HG03571 (cell line): ENCODE measurements at regions not wholly inside any gene's neighbourhood (a gene's known extent, or its start where the extent isn't known, plus 50 kb on each side); places are given as distances from the start of the nearest gene placed in this dataset.
A peak's percentile ranks its signal among the peaks of the same experiment; 100 is the strongest.

Source experiments
- ATAC-seq: cut with Tn5 transposase; IDR thresholded peaks from one replicate; pipeline ENCODE4 v1.9.1; 2021; ENCODE audit not compliant: unreplicated experiment

DNA sequence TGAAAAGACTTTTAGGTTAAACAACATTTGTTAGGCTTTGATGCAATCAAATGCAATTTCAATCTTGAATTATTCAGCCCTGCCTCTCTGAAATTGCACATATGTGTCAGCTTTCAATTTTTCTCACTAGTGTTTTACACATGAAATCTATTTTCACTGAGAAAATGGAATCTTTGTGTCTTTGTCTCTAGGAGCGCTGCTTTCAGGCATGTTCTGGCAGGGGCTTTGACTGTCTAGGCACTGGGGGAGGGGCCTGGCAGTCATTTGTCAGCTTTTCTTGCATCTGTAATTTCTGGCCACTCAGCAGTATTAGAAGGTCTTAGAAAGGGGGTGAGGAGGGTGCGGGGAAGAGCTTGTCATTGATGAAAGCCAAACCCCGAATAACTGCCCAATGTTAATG is 264.4 kb downstream of the PTPRC start:
- no peak for ATAC-seq

DNA sequence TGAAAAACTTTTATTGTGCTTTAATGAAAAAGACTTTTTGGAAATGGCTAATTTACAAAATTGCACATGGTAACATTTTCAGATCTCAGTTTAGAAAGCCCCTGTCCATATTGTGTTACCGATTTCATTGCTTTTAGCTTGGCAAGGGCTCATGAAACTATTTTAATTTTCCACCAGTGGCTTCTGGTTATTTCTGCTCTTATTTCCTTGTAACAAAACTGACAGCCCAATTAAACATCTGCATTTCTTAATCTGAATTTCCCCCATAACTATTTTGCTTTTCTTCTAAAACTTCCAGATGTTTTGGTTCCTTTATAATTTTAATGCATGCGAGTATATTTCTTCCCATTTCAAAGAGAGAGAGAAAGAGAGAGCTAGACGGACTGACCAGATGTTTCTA is 264.8 kb downstream of the PTPRC start:
- no peak for ATAC-seq

DNA sequence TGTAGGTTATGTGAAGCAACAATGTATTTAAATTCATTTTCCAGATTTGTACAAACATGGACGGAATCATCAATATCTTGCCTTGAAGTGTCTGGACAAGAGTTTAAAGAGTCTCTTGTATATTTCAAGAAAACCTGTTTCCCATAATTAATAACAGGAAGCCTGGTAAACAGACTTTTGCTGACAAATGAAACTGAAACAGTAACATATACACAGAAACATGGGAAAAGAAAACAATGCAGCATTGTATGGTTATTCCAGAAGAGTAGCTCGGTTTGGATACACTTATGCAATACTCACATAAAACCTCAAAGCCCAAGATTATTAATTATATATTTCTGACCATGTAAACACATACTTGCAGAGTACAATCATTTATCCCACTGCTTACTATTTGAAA is 265.5 kb downstream of the PTPRC start:
- no peak for ATAC-seq

DNA sequence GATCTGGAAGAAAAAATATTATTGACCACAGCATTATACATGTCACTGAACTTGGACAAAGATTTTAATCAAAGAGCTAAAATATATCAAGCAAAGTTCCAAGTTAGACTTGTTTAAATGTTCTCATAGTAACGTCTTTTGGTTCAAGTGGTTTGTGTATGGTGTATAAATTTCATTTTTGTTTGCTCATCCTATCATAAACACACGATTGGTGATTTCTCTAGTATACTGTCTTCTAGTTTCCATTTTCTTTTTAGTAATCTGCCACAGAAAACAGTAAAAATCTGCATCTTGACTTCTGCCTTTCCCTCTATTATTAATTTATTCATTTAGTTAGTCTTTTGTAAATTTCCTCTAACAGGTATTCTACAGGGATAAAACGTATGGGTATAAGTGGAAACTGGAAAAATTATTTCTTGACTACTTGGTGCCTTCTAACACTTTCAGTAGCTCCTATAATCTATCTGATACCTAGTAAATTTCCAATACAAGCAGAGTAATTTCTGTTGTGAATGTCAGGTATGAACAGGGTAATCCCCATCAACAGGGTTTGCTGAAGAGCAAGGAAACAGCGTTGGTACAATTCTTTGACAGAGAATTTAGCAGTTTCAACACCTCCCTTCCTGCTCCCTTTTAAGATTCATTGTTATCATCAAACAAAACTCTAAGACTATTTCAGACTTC is 268.0 kb downstream of the PTPRC start:
- no peak for ATAC-seq

DNA sequence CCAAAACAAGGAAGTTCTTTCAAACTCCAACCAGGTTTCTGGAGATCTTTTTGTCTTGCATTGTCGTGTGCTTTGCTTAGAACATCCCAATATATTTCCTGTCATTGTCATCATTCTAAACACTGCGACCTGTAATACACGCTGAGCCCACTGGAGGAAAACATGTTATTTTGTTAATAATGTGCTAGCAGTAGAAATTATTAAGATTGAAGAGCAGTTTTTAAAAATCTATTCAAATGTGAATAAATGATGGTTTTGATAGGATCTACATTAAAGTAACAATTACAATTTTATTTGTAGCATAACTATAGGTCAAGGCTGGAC is 268.5 kb downstream of the PTPRC start:
- no peak for ATAC-seq

DNA sequence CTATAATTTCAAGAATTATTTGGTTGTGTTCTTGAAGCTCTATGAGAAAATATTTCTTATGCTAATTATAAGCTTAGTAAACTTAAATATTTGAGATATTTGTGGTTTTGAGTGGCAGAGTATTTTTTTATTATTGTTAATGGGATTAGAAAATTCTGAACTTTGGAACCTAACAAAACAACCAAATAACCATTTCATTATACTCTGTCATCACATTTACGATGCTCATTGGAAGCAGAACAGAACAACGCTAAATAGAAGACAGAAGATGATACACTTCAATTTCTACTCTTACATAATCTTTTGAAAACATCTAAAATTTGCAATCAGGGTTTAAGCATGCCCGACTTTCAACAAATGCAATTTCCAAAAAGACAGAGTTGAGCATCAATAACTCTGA is 270.2 kb downstream of the PTPRC start:
- no peak for ATAC-seq

DNA sequence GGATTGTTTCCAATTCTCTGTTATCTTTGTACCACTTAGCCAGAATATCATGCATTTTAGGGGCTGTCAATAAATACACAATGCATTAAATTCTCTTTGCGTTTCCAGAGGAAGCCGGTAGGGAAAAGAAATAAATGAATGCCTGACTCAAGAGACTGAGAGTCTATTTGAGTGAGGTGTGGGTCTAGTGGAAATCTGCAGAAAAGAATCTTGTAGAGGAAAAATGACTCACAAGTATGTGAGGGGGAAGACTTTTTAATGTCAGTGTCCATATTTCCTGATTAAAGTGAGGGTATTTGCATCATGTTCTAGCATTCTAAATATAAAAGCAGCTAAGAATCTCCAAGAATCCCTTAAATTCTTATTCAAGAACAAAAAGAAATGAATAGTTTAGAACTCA is 271.1 kb downstream of the PTPRC start:
- no peak for ATAC-seq

DNA sequence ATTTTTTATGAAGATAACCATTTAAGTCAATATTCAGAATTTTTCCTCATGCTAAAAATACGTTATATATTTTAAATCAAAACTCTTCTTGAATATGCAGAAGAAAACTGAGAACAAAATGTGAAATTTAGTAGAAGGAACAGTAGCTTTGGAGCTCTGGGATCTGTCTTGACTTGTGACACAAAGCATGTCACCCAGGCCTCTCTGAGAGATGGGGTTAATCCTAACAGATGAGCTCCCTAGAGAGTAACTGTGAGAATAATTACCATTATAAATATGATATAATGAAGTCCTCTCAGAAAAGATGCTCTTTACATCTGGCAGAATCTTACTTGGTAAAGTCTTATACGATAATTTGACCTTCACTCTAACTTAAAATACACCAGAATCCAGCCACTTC is 272.0 kb downstream of the PTPRC start:
- no peak for ATAC-seq

DNA sequence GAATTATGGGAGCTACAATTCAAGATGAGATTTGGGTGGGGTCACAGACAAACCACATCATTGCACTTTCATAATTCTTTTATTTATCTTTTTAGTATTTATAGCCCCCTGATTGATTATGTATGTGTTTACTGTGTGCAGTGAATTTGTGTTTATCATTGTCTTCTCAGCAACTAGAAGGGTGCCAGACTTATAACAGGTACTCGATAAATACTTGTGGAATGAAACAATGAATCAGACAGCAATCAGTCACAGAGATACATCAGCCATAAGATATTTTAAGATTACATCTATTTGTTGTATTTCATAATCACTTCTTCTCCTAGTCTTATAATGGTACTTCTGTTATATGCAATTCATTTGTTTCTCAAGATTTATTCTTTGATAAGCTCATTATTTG is 273.2 kb downstream of the PTPRC start:
- no peak for ATAC-seq

DNA sequence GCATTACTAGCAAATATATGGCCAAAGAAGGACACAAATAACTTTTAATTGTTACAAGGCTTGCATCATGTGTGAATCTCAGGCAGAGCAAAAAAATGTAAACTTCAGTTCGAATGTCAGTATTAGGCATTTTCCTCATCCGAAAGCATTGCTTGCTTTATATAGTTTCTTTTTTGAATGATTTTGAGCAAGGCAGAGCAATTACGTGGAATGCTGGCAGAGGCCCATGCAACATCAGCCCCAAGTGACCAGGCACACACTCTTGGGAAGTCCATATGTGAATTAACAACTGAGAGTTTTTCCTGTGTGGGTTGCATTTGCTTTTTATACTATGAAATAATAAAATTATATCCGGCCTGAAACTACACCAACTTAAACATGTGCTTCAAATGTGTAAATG is 274.8 kb downstream of the PTPRC start:
- ATAC-seq, result no peak

DNA sequence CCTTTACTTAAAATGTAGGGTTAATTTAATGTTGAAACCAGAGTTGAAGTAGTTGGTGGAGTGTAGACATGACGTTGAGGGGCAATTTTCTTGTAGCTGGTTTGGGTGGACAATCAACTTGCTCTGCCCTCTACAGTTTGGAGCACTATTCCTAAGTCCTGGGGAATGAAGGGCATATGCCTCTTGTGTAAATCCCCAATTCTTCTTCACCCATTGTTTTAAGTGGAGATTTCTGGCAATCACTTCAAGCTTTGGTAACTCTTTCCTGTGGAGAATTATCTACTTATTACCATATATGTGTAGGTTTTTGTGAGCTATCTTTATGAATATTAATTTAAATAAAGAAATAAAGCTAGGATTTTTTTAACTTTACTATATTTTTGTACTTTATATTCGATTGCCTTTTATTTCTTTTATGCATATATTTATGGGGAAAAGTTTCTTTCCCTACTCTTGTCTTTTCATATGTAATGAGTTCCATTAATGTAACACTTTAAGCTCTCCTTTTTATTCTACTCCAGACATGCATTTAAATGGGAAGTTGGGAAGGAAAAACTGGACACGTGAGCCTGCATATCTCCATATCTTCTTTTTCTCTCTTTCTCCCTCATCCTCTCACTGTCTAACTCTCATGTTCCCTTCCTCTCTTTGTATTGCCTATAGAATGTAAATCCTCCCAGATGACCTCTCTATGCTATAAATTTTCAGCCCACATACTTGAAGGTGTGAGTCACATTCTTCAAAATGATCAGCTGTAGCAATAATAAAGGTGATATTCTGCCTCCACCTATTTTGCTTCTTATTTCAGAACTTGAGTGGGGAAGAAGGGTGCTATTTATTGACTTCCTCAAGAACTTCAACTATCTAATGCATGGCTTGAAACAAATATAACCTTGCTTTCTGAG is 276.7 kb downstream of the PTPRC start:
- ATAC-seq, result no peak

DNA sequence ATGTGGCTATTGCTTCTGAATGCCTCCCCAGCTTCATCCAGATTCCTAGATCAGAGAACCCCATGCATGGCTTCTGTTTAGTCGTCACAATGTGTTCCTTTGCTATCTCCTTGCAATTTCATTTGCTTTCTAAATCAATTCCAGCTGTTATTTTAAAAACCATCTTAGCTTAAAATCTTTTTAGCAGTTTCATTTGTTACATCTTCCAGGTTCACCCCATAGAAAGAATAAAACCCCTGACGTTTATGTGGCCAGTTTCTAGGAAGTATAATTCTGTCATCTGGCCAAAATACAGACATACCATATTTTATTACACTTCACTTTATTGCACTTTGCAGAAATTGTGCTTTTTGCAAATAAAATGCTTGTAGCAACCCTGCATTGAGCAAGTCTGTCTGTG is 278.4 kb downstream of the PTPRC start:
- ATAC-seq, result no peak

DNA sequence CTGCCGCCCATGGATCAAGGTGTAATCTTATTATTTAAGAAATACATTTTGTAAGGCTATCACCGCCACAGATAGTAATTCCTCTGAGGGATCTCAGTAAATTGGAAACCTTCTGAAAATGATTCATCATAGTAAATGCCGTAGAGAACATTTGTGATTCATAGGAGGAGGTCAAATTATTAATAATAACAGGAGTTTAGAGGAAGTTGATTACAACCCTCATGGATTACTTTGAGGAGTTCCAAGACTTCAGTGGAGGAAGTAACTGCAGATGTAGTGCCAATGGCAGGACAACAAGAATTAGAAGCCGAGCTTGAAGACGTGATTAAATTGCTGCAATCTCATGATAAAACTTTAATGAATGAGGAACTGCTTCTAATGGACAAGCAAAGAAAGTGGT is 280.1 kb downstream of the PTPRC start:
- no peak for ATAC-seq

DNA sequence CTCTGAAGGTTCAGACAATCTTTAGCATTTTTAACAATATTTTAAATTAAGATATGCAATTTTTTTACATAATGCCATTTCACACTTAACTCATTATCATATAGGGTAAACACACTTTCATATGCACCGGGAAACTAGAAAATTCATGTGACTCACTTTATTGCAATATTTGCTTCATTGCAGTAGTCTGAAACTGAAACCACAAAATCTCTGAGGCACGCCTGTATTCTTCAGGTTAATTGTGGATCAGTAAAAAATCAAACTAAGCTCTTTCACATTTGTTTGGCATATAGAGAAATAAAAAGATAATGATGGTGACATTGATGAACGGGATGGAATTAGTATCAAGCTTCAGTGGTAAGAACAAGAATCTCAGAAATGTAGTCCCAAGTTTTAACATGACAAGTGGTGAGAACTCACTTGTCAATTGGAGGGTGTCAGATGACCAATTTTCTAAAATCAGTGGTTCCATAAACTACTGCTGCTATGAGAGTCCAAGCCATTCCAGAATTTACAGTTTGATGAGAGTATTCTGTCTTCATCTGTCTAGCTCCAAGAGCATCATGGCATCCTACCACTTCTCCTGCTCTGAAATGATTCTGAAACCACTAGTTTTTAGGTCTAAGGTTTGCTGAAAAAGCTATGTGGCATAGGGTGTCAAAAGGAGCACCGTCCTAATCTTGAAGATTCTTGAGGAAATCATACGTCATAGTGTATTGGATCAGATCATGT is 281.0 kb downstream of the PTPRC start:
- ATAC-seq, result peak; percentile 44

DNA sequence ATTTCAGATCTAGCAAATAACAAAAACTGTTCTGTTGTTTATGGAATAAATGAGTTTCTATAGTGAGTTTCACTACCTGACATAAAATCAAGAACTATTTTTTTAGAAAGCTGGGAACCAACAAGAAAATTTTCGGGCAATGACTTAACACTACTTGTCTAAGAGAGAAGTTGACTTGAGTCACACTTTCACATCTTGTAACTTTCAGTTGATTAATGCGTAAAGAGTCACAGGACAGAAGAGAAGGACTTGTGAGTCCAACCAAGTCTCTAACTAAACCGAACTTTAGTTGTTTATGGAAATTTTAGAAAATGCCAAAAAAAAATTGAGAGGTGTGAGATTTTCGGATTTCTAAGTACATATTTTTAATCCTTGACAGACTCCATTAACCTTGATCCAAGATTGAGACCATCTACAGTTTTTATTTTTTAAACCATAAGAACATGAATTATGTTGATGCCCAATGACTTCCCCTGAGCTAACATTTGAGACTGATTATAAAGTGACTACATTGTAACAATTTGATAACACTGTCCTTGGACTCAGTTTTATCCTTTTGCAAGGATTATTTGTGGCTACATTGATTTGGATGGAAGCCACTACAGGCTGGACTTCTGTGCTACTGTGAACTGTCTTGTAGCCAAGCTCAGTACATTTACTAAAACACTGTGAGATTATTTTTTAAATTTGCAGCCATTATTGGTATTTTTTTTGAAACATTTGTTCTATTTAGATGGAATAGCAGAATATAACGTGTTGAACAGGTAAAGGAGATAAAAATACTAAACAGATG is 284.0 kb downstream of the PTPRC start:
- peak; percentile 60 for ATAC-seq

DNA sequence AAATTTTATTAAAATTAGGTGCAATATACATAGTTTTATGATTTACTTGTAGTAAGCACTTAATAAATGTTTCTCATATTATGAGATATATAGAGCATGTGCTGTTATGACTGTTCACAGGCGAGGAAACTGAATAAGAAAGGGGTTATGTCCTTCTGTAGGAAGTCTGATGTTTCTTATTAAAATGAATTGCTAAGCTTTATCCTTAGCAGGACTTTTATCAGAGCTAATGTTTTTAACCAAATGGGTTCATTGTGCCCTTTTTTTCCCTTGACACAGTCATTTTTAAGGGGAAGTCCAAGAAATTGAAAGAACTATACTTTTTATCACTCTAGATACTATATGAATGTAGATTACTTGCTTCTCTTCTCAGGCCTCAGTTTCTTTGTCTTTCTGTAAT is 285.2 kb downstream of the PTPRC start:
- ATAC-seq, result no peak

DNA sequence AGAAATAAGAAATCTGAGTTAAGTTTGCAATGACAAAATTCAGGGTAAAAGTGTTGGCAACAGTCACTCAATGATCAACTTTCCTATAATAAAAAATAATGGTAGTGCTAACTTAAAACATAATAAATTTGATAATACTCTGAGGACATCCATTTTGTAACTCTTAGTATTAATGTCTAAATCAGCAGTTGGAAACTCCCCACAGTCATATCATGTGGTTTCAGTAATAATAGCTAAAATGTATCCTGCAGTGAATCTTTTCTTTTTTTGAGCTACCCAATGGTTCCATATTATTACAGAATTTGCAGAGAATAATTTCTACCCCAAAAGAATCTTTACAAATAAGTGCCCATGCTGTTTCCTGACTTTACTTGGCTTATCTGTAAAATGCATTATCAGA is 286.7 kb downstream of the PTPRC start:
- no peak for ATAC-seq

DNA sequence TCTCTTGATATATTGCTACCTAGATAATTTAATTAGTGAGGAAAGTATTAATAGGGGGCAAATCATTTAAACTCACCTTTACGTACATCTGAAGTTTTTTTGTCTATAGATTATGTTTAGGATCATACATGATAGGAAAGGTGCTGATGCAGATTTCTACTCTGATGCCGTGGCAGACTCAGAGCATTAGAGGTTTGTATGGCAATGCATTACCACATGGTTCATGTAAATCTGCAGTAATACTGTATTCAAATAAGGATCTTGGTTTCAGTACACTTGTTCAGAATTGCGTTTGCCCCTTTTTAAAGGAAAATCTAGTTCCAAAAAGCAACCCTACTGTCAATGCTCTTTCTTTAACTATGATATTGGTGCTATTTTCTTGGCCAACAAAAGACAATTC is 288.3 kb downstream of the PTPRC start:
- no peak for ATAC-seq

DNA sequence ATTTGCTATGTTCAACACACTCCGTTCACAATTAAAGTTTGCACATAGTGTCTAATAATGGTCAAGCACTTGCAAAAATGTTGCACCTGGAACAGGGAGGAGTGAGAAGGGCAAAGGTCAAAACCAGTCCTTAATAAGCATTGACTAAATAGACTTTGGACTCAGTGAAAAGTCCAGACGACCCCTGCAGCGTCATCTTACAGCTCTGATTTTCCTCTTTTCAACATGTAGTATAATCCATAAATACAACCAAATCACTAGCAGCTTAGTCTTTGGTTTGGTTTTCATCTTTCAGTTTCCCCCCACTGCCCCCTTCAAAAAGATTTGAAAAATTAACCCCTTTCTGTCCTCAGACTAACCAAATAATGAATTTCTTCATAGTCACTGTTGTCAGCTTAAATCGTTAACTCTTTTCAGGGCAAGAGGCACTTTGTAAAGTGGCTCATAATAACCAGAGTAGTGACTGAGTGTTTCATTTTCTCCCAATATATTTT is 290.3 kb downstream of the PTPRC start:
- ATAC-seq, result no peak

DNA sequence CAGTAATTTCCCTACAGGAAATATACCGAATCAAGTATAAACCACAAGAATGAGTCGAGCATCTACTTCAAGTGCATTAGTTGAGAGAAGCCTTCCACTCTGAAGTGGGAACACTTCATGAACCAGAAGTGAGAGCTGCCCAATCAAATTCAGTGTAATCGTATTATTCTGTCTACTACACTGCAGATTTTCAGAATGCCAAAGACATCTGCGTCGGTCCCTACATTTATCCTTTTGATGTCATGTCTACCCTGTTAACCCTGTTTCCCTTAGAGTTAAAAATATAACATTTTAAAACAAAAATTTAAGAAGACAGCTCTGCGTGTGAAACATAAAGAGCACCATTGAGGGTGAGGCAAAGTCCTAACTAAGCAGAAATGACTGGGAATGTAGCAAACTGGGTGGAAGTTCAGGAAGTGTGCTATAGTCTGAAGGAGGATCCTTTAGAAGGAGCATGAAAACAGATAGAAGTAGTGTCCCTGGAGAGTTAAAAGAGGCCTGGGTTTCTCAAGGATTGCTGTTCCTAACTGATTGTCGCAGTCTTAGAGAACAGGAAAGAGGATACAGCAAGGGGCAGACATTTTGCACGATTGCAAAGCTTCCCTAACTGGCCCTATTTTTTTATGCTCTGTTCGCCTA is 291.2 kb downstream of the PTPRC start:
- peak; percentile 48 for ATAC-seq
